Suppressor macrophage treated with lipopolysaccharide for 4 hours (primary cell): ENCODE measurements at regions not wholly inside any gene's neighbourhood (a gene's known extent, or its start where the extent isn't known, plus 50 kb on each side); places are given as distances from the start of the nearest gene placed in this dataset.

Experiments
- DNase-seq: peaks from one replicate; pipeline ENCODE4 v3.0.0-alpha.2; 2020

DNA sequence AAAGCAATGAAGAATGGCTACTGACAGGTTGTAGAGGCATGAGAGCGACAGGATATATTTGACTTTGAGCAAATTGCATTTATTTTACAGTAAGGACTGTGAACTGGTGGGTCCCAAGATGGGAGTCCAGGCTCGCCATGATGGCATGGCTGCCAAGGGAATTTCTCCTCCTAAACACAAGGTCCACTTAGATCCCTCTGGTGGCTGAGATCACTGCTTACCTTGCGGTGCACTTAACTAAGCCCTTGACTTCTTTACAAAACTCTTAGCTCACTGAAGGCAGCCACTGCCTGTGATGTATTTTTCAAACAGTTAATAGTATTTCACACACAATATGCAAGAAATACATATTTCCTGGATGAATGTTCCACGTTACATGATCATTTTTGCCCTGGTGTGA, 50.3 kb upstream of the SORBS2 start:
- no peak for DNase-seq

- no peak for DNase-seq
Observed at GRCh38 chr4:185863946-185864345, 52.0 kb upstream of the SORBS2 start.

DNA sequence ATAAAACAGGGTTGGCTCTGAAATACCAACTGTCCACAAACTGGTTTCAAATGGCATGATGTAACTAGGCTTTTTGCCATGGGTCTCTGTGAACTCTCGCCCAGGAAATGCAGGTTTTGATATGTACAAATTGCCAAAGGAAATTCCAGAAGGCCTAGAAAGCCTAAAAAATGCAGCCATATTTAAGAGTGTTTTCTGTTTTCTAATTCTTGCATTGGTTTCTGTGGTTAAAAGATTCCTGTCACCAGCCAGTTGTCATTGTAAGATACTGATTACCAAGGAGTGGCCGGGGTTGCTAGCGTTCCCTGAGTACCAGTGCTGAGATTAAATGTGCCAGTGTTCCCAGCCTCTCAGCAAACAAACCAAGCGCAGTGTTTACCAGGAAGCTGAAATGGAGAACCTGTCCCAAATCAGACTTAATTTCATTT, 53.9 kb upstream of the SORBS2 start:
- no peak for DNase-seq

DNA sequence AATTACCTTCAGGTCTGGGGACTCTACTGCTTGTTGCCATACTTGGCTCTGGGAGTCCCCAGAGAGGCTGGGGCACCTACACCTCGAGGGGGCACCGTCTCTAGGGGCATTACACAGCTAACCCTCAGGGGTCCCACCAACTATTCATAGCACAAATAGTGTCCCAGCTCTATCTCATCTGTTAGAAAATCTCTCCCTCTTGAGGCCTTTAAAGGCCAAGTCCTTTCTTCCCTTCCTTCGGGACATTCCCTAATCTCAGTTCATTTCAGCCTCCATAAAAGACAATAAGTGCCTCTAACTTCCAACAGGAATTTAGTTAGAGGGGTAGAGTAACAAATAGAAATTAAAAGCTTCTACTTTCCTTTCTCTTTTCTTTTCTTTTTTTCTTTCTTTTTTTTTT, 55.8 kb upstream of the SORBS2 start:
- no peak for DNase-seq

- DNase-seq: no peak
Observed at GRCh38 chr4:185868983-185869382, 57.0 kb upstream of the SORBS2 start.

GRCh38 chr4:185869427-185869826, 57.4 kb upstream of the SORBS2 start:
- DNase-seq: no peak

DNA sequence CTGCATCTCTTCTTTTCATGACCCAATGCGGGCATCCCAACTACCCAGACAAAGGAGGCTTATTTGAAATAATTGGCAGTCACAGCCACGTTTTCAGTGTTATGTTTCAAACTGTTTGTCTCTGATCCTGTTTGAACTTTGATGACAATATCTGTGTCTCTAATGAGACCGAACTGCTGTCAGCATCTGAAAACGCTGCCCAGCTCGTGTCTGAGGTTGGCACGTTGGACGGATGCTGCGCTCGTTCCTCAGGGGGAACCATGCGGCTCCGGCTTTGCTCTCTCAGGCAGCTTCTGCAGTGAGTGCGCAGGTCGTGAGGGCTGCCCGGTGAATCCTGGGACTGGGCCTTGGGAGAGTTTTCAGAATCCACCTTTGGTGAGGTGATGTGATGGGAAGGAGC, 58.4 kb upstream of the SORBS2 start:
- DNase-seq: no peak

GRCh38 chr4:185872747-185873380, 60.9 kb upstream of the SORBS2 start:
- no peak for DNase-seq

- no peak for DNase-seq
Observed at GRCh38 chr4:185874516-185875230, 62.7 kb upstream of the SORBS2 start.

DNA sequence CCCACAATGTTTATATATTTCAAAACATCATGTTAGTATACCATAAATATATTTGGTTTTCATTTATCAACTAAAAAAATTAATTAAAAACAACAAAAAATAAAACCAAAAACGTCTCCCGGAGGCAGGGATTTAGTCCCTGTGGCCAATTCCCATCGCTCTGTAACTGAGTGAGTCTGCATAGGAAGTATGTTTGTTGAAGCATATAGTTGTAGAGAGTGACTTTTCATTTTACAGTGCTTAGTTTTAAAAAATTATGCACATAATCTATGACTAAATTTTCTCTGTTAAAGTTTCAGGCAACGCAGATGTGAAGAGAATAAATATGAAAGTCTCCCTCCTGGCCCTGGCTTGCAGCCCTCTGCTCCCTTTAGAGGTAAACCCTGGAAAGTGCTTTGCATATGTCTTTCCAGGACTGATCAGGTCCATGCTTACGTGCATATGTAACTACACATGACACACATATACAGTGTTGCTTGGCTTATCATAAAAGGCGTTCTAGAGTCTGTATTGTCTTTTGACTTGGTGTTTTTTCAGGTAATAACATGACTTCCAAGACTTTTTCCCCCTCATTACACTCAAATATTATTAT, 63.4 kb upstream of the SORBS2 start:
- no peak for DNase-seq

DNA sequence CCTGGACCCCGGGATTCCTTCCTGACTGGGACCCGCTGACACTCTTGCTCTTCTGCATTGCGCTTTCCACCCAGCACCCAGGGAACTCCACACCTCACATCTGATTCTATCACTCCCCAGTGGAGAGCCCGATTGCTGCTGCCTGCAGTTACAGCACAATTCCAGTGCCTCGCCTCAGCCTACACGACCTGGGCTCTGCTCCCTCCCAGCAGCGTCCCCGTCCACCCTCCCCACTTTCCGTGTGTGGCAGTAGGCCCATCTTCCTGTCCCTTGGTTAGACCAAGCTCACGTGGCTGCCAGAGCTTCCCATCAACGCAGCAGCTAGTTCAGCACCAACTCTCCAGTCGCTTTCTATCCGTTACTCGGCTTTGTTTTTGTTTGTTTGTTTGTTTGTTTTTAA, 66.6 kb upstream of the SORBS2 start:
- no peak for DNase-seq

DNA sequence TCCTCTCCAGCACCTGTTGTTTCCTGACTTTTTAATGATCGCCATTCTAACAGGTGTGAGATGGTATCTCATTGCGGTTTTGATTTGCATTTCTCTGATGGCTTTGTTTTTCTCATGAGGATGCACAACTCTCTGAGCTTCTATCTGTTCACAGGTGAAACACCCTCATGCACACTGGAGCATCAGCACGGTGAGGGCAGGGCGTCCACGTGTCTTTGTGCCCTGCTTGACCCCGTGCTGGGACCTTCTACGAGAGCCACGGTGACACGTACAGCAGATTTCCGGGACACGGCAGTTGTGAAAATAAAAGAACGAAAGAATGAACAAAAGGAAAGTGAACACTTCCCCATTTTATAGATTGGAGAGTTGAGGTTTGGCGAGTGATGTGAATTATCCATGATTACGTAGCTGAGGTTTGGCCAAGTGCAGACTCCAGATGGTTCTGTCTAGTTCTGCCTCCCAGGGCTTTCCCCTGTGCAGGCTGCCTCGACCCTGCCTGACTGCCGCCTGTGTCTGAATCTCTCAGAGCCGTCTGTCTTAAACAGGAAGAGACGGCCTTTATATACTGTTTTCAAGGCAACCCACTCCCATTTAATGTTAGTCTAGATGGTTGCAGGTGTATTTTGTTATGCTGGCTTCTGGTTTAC, 67.8 kb upstream of the SORBS2 start:
- DNase-seq: no peak

- no peak for DNase-seq
Observed at GRCh38 chr4:185880571-185880970, 68.6 kb upstream of the SORBS2 start.

GRCh38 chr4:185881430-185881829, 69.4 kb upstream of the SORBS2 start:
- no peak for DNase-seq

DNA sequence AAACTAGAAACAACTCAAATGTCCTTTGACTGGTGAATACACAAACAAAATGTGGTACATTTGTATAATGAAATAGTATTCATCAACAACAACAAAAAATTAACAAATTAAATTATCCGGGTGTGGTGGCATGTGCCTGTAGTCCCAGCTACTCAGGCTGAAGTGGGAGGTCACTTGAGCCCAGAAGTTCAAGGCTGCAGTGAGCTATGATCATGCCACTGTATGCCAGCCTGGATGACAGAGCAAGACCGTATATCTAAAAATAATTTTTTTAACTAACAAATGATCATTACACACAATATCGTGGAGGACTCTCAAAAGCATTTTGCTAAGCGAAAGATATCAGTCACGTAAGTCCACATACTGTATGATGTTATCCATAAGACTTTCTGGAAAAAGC, 71.6 kb upstream of the SORBS2 start:
- no peak for DNase-seq

- no peak for DNase-seq
Observed at GRCh38 chr4:185885075-185885474, 73.1 kb upstream of the SORBS2 start.

DNA sequence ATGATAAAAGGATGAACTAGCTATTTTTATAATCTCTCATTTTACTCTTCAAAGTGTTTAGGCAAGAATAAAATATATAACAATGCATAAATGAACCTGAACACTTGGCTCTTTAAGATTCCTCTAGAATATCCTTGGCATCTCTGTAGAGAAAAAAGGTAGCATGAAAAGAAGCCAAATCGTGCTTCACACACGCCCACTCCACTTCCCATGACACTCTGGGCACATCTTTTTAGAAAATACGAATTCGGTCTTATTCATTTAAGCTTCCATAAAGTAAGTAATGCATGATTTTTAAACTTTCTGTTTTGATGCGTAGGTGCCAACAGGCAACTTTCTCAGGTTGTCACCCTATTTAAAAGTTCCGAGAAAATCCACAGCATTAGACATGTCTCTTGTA, 73.6 kb upstream of the SORBS2 start:
- DNase-seq: no peak

DNA sequence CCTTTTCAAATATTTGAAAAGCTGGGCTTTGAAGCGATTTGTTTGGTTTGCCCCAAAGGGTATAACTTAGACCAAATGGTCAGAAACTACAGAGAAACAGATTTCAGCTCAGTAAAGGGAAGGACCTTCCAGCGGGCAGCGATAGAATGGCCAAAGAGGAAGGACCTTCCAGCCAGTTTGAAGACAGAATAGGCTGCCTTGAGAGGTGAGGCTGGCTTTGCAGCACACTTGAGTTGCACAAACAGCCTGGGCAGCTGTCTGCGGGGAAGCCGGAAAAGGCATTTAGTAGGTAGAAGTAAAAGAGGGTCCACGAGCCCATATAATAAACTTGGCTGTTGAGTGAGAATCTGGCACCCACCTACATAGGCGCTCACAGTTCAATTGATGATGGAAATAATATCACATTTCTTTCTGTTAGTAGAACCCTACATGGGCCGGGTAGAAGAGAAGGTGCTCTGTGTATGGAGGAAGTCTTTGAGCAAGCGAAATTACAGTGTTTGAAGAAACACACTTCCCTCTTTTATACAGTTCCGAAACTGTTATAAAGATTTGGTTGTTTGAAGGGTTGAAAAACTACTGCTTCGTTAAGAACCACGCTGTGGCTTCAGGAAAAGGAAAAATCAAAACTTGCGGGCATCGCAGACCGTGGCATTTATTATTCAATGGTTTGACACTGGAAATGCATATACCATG, 75.0 kb upstream of the SORBS2 start:
- peak; percentile 11 for DNase-seq

DNA sequence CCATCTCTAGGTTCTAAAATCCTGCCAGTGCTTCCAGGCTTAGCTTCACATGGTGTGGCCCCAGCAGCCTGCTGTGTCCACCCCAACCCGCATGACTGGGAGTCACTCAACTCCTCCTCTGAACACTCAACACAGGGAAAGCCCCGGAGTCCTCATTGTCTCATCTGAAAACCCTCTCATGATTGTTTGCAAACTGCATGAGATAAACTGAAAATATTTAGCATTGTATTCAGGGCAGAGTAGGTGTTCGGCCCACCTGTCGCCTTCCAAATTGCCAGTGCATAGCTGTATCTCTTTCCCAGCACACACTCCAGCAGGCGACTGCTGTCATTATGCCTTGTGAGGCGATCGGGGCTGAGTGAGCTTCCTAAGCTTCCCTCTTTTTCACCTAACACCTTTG, 76.7 kb upstream of the SORBS2 start:
- DNase-seq: no peak

GRCh38 chr4:185889585-185889984, 77.6 kb upstream of the SORBS2 start:
- no peak for DNase-seq

DNA sequence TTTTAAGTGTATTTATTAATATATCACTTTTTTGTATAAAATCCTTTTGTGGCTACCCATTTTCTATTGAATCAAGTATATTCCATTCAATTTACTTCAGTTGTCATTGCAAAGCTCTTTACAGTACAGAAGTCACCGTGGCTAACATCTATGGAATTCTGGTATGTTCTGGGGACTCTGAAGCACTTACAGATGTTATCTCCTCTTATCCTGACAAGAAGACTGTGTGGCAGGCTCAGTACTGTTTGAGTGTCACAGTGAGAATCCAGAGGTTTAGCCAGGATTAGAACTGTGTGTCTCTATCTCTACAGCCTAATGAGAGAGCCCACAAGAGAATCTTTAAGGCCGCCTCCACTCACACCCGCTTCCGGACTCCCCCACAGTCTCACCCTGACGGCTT, 78.2 kb upstream of the SORBS2 start:
- no peak for DNase-seq

GRCh38 chr4:185892165-185892564, 80.2 kb upstream of the SORBS2 start:
- DNase-seq: no peak

- DNase-seq: no peak
Observed at GRCh38 chr4:185893500-185893899, 81.5 kb upstream of the SORBS2 start.
